ENCODE measurements at regions not wholly inside any gene's neighbourhood (a gene's known extent, or its start where the extent isn't known, plus 50 kb on each side); places are given as distances from the start of the nearest gene placed in this dataset.

- no peak overlapping the region for H2AFZ ChIP-seq (ENCODE audit: low read depth)
- no peaks in the 10 kb centered on the region for H3K9me3 ChIP-seq
- CTCF ChIA-PET: no interaction called here
- 53% methylated on average over 10 of the region's 11 CpGs for WGBS (ENCODE audit: low lambda C conversion rate)
- TF ChIP-seq TCF12 (IDR thresholded peaks at IDR 0.05): no peak
- no peak for TF ChIP-seq SMC3 (IDR thresholded peaks at IDR 0.05; ENCODE audit: low read depth, low read length)
- TF ChIP-seq RAD21 (IDR thresholded peaks at IDR 0.05; ENCODE audit: low read length): no peak
- no peak for TF ChIP-seq EZH2phosphoT487 (IDR thresholded peaks at IDR 0.05; ENCODE audit: borderline replicate concordance, low read depth)
- no peak for TF ChIP-seq MAX (IDR thresholded peaks at IDR 0.05; ENCODE audit: low read depth)
- TF ChIP-seq YY1 (IDR thresholded peaks at IDR 0.05; ENCODE audit: low read depth): no peak
- no peak for TF ChIP-seq IRF3 (IDR thresholded peaks at IDR 0.05; ENCODE audit: low read depth, low read length)
- TF ChIP-seq TEAD4 (IDR thresholded peaks at IDR 0.05; ENCODE audit: borderline replicate concordance, insufficient read depth): no peak
- no peak for TF ChIP-seq CHD2 (IDR thresholded peaks at IDR 0.05; ENCODE audit: low read length, partially characterized antibody)
- TF ChIP-seq NFIC (IDR thresholded peaks at IDR 0.05; ENCODE audit: borderline replicate concordance): no peak
- no peak for TF ChIP-seq RXRA (IDR thresholded peaks at IDR 0.05; ENCODE audit: borderline replicate concordance, low read depth)
- no peak for TF ChIP-seq TAF1 (IDR thresholded peaks at IDR 0.05; ENCODE audit: borderline replicate concordance, low read depth, low read length)
- no peak for TF ChIP-seq USF1 (IDR thresholded peaks at IDR 0.05; ENCODE audit: borderline replicate concordance, low read depth)
- TF ChIP-seq SIN3A (IDR thresholded peaks at IDR 0.05; ENCODE audit: borderline replicate concordance, low read depth, low read length): no peak
- TF ChIP-seq CTCF (IDR thresholded peaks at IDR 0.05): no peak
- H3K36me3 ChIP-seq (replicated peaks in 1 of 2; ENCODE audit: control insufficient read depth in 1 of 2, insufficient read depth in 2 of 2, low read length in 1 of 2): no peaks in the 10 kb centered on the region
- no peak overlapping the region for H3K4me3 ChIP-seq (ENCODE audit: low read depth in 2 of 2, low read length in 1 of 2)
- H3K79me2 ChIP-seq (ENCODE audit: insufficient read depth): no peaks in the 10 kb centered on the region
- no peak overlapping the region for H3K4me2 ChIP-seq
- POLR2A ChIA-PET: no interaction called here
- no peak overlapping the region for H3K9ac ChIP-seq
- H3F3A ChIP-seq (replicated peaks; ENCODE audit: insufficient read depth): no peaks in the 10 kb centered on the region
- H3K27me3 ChIP-seq (ENCODE audit: insufficient read depth): no peaks in the 10 kb centered on the region
- H3K4me1 ChIP-seq (ENCODE audit: control insufficient read depth in 1 of 2, insufficient read depth in 2 of 2, low read depth in 1 of 2, low read length in 1 of 2): peaks cover 0 to 2% of the 10 kb centered on the region in 2 experiments; a peak in 1 of 4 replicates
- no peaks in the 10 kb centered on the region for H3K9me2 ChIP-seq
- H3K27ac ChIP-seq (ENCODE audit: low read depth in 2 of 2, low read length in 1 of 2): no peak overlapping the region
- H4K20me1 ChIP-seq (ENCODE audit: insufficient read depth): no peaks in the 10 kb centered on the region
- DNase-seq: no peak
These were observed 73.8 kb upstream of the FZD10 start for GRCh38 chr12:130088504-130088903.

- H3K9me3 ChIP-seq: no peaks in the 10 kb centered on the region
- no peaks in the 10 kb centered on the region for H3K9me2 ChIP-seq
- H3K4me3 ChIP-seq (ENCODE audit: low read depth in 2 of 2, low read length in 1 of 2): no peak overlapping the region
- H3K27me3 ChIP-seq (ENCODE audit: insufficient read depth): no peaks in the 10 kb centered on the region
- ChIA-PET CTCF (no interaction called here), POLR2A (no interaction called here)
- H4K20me1 ChIP-seq (ENCODE audit: insufficient read depth): no peaks in the 10 kb centered on the region
- no peak overlapping the region for H3K27ac ChIP-seq (ENCODE audit: low read depth in 2 of 2, low read length in 1 of 2)
- H3K4me1 ChIP-seq (ENCODE audit: control insufficient read depth in 1 of 2, insufficient read depth in 2 of 2, low read depth in 1 of 2, low read length in 1 of 2): no peaks in the 10 kb centered on the region
- DNase-seq: no peak
- H2AFZ ChIP-seq (ENCODE audit: low read depth): no peak overlapping the region
- no peak overlapping the region for H3K4me2 ChIP-seq
- no peaks in the 10 kb centered on the region for H3K79me2 ChIP-seq (ENCODE audit: insufficient read depth)
- no peak overlapping the region for H3K9ac ChIP-seq
- WGBS (ENCODE audit: low lambda C conversion rate): 43% methylated on average over 1 of the region's 2 CpGs
- H3K36me3 ChIP-seq (replicated peaks in 1 of 2; ENCODE audit: control insufficient read depth in 1 of 2, insufficient read depth in 2 of 2, low read length in 1 of 2): no peaks in the 10 kb centered on the region
- H3F3A ChIP-seq (replicated peaks; ENCODE audit: insufficient read depth): no peaks in the 10 kb centered on the region
- no peak for TF ChIP-seq CTCF (IDR thresholded peaks at IDR 0.05)
- no peak for TF ChIP-seq CHD2 (IDR thresholded peaks at IDR 0.05; ENCODE audit: low read length, partially characterized antibody)
- no peak for TF ChIP-seq RFX5 (IDR thresholded peaks at IDR 0.05; ENCODE audit: low read length)
- TF ChIP-seq NRF1 (IDR thresholded peaks at IDR 0.05; ENCODE audit: low read depth, low read length): no peak
- TF ChIP-seq USF2 (IDR thresholded peaks at IDR 0.05; ENCODE audit: borderline replicate concordance, low read depth, low read length): no peak
- no peak for TF ChIP-seq FOXM1 (IDR thresholded peaks at IDR 0.05; ENCODE audit: low read depth)
- no peak for TF ChIP-seq RCOR1 (IDR thresholded peaks at IDR 0.05; ENCODE audit: low read length)
- no peak for TF ChIP-seq EP300 (IDR thresholded peaks at IDR 0.05; ENCODE audit: borderline replicate concordance in 1 of 2, low read depth in 1 of 2, low read length in 1 of 2)
- no peak for TF ChIP-seq TEAD4 (IDR thresholded peaks at IDR 0.05; ENCODE audit: borderline replicate concordance, insufficient read depth)
- no peak for TF ChIP-seq FOXJ3 (CRISPR knock-in tag; IDR thresholded peaks at IDR 0.05)
These were observed 71.7 kb upstream of the FZD10 start for GRCh38 chr12:130090542-130090941.

Data from SK-N-SH (cell line).